ENCODE measurements at regions not wholly inside any gene's neighbourhood (a gene's known extent, or its start where the extent isn't known, plus 50 kb on each side); places are given as distances from the start of the nearest gene placed in this dataset.

DNA sequence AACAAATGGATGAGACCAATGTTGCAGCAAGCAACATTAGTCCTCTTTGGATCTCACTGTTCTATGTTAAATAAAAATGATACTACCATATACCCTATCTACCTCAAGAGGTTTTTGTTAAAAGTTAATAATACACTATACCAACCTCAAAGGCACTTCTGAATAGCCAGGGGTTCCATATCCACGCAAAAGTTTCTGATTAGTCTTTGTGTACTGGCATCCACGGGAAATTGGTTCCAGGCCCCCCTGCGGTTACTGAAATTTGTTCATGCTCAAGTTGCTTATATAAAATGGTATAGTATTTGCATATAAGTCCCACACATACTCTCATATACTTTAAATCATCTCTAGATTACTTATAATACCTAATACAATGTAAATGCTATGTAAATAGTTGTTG, 585.7 kb downstream of the INSC start:
- Histone ChIP-seq H3K9me3 (ENCODE audit: low read length) (no peaks in the 10 kb centered on the region), H3K4me2 (ENCODE audit: low read depth, low read length, poor library complexity, severe bottlenecking) (no peak overlapping the region), H3K36me3 (ENCODE audit: insufficient read depth, low read length) (no peaks in the 10 kb centered on the region), H3K4me1 (ENCODE audit: low read length) (no peaks in the 10 kb centered on the region), H3K4me3 (ENCODE audit: low read length) (no peak overlapping the region), H3K9me2 (replicated peaks; ENCODE audit: insufficient read depth, low read length) (no peaks in the 10 kb centered on the region), H2AFZ (ENCODE audit: low read length) (no peak overlapping the region), H3K27me3 (ENCODE audit: low read length) (no peaks in the 10 kb centered on the region), H4K20me1 (ENCODE audit: insufficient read depth, low read depth, low read length) (no peaks in the 10 kb centered on the region), H3K79me2 (ENCODE audit: low read length) (no peaks in the 10 kb centered on the region), H3K9ac (ENCODE audit: low read length) (no peak overlapping the region), H3K27ac (ENCODE audit: low read length) (no peak overlapping the region)
- no peak for DNase-seq

- Histone ChIP-seq H3K79me2 (ENCODE audit: low read length) (no peaks in the 10 kb centered on the region), H3K4me1 (ENCODE audit: low read length) (no peaks in the 10 kb centered on the region), H3K9me3 (ENCODE audit: low read length) (no peaks in the 10 kb centered on the region), H3K4me3 (ENCODE audit: low read length) (no peak overlapping the region), H4K20me1 (ENCODE audit: insufficient read depth, low read depth, low read length) (no peaks in the 10 kb centered on the region), H3K27me3 (ENCODE audit: low read length) (no peaks in the 10 kb centered on the region; the same call in 1 of the 2 replicates), H3K9me2 (replicated peaks; ENCODE audit: insufficient read depth, low read length) (no peaks in the 10 kb centered on the region), H3K36me3 (ENCODE audit: insufficient read depth, low read length) (no peaks in the 10 kb centered on the region), H3K9ac (ENCODE audit: low read length) (no peak overlapping the region), H3K27ac (ENCODE audit: low read length) (no peak overlapping the region), H2AFZ (ENCODE audit: low read length) (no peak overlapping the region), H3K4me2 (ENCODE audit: low read depth, low read length, poor library complexity, severe bottlenecking) (no peak overlapping the region)
- no peak for DNase-seq
Observed at GRCh38 chr11:15704064-15704463, 589.3 kb downstream of the INSC start.

DNA sequence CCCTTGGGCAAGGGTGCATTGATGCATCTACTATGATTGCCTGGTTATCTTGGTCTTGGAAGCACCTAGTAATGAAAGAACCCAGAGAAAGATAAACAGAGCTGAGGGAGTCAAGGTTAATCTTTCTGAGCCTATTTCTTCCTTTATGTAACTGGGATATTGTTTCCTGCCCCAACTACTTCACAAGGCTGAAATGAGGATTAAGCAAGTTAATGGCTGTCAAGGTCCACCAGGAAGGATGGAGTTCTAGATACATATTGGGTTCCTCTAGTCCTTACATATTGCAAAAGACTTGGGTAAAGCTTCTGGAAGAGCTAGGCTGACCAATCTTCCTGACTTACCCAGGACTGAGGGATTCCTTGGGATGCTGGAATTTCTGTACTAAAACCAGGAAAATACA, 589.8 kb downstream of the INSC start:
- no peaks in the 10 kb centered on the region; the same call in 1 of the 2 replicates for H3K27me3 ChIP-seq (ENCODE audit: low read length)
- no peaks in the 10 kb centered on the region for H3K79me2 ChIP-seq (ENCODE audit: low read length)
- H3K9ac ChIP-seq (ENCODE audit: low read length), result no peak overlapping the region
- H2AFZ ChIP-seq (ENCODE audit: low read length), result no peak overlapping the region
- no peak overlapping the region for H3K4me2 ChIP-seq (ENCODE audit: low read depth, low read length, poor library complexity, severe bottlenecking)
- H3K4me3 ChIP-seq (ENCODE audit: low read length), result no peak overlapping the region
- H3K27ac ChIP-seq (ENCODE audit: low read length), result no peak overlapping the region
- no peaks in the 10 kb centered on the region for H4K20me1 ChIP-seq (ENCODE audit: insufficient read depth, low read depth, low read length)
- no peaks in the 10 kb centered on the region for H3K4me1 ChIP-seq (ENCODE audit: low read length)
- DNase-seq, result no peak
- no peaks in the 10 kb centered on the region for H3K9me3 ChIP-seq (ENCODE audit: low read length)
- no peaks in the 10 kb centered on the region for H3K9me2 ChIP-seq (replicated peaks; ENCODE audit: insufficient read depth, low read length)
- no peaks in the 10 kb centered on the region for H3K36me3 ChIP-seq (ENCODE audit: insufficient read depth, low read length)

GRCh38 chr11:15705891-15706290, 591.2 kb downstream of the INSC start:
- H3K9ac ChIP-seq (ENCODE audit: low read length), result no peak overlapping the region
- H3K27me3 ChIP-seq (ENCODE audit: low read length), result no peaks in the 10 kb centered on the region; the same call in 1 of the 2 replicates
- no peaks in the 10 kb centered on the region for H4K20me1 ChIP-seq (ENCODE audit: insufficient read depth, low read depth, low read length)
- H2AFZ ChIP-seq (ENCODE audit: low read length), result no peak overlapping the region
- H3K4me1 ChIP-seq (ENCODE audit: low read length), result no peaks in the 10 kb centered on the region
- no peak for DNase-seq
- H3K36me3 ChIP-seq (ENCODE audit: insufficient read depth, low read length), result no peaks in the 10 kb centered on the region
- no peaks in the 10 kb centered on the region for H3K79me2 ChIP-seq (ENCODE audit: low read length)
- H3K4me2 ChIP-seq (ENCODE audit: low read depth, low read length, poor library complexity, severe bottlenecking), result no peak overlapping the region
- no peaks in the 10 kb centered on the region for H3K9me3 ChIP-seq (ENCODE audit: low read length)
- no peak overlapping the region for H3K27ac ChIP-seq (ENCODE audit: low read length)
- no peaks in the 10 kb centered on the region for H3K9me2 ChIP-seq (replicated peaks; ENCODE audit: insufficient read depth, low read length)
- no peak overlapping the region for H3K4me3 ChIP-seq (ENCODE audit: low read length)

DNA sequence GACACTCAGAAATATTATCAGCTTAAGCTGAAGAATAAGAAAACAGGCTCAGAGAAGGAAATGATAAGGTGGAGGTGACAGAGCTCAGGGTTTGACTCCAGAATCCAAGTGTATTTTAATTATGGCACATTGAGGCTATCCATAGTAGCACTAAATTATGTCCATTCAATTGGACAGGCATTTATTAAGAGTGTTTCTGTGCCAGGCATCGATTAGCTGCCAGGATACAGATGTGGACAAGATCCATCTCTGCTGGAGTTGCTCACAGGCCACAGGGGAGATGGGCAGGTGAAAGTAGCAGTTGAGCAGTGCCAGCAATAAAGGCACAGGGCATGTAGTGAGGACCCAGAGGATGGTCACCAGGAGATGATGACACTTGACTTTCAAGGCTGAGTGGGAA, 592.5 kb downstream of the INSC start:
- DNase-seq, result no peak

GRCh38 chr11:15707971-15708370, 593.2 kb downstream of the INSC start:
- Histone ChIP-seq H3K27me3 (ENCODE audit: low read length) (no peaks in the 10 kb centered on the region; the same call in 1 of the 2 replicates), H3K4me2 (ENCODE audit: low read depth, low read length, poor library complexity, severe bottlenecking) (no peak overlapping the region), H2AFZ (ENCODE audit: low read length) (no peak overlapping the region), H3K4me1 (ENCODE audit: low read length) (no peaks in the 10 kb centered on the region), H3K4me3 (ENCODE audit: low read length) (no peak overlapping the region), H3K9me3 (ENCODE audit: low read length) (no peaks in the 10 kb centered on the region), H4K20me1 (ENCODE audit: insufficient read depth, low read depth, low read length) (no peaks in the 10 kb centered on the region), H3K79me2 (ENCODE audit: low read length) (no peaks in the 10 kb centered on the region), H3K9ac (ENCODE audit: low read length) (no peak overlapping the region), H3K9me2 (replicated peaks; ENCODE audit: insufficient read depth, low read length) (no peaks in the 10 kb centered on the region), H3K27ac (ENCODE audit: low read length) (no peak overlapping the region), H3K36me3 (ENCODE audit: insufficient read depth, low read length) (no peaks in the 10 kb centered on the region)
- no peak for DNase-seq

More for the DNA sequence above, 592.5 kb downstream of the INSC start:
- Histone ChIP-seq H2AFZ (ENCODE audit: low read length) (no peak overlapping the region), H3K4me2 (ENCODE audit: low read depth, low read length, poor library complexity, severe bottlenecking) (no peak overlapping the region), H3K27ac (ENCODE audit: low read length) (no peak overlapping the region), H3K9me2 (replicated peaks; ENCODE audit: insufficient read depth, low read length) (no peaks in the 10 kb centered on the region), H3K4me1 (ENCODE audit: low read length) (no peaks in the 10 kb centered on the region), H4K20me1 (ENCODE audit: insufficient read depth, low read depth, low read length) (no peaks in the 10 kb centered on the region), H3K9ac (ENCODE audit: low read length) (no peak overlapping the region), H3K36me3 (ENCODE audit: insufficient read depth, low read length) (no peaks in the 10 kb centered on the region), H3K9me3 (ENCODE audit: low read length) (no peaks in the 10 kb centered on the region), H3K27me3 (ENCODE audit: low read length) (no peaks in the 10 kb centered on the region; the same call in 1 of the 2 replicates), H3K4me3 (ENCODE audit: low read length) (no peak overlapping the region), H3K79me2 (ENCODE audit: low read length) (no peaks in the 10 kb centered on the region)

DNA sequence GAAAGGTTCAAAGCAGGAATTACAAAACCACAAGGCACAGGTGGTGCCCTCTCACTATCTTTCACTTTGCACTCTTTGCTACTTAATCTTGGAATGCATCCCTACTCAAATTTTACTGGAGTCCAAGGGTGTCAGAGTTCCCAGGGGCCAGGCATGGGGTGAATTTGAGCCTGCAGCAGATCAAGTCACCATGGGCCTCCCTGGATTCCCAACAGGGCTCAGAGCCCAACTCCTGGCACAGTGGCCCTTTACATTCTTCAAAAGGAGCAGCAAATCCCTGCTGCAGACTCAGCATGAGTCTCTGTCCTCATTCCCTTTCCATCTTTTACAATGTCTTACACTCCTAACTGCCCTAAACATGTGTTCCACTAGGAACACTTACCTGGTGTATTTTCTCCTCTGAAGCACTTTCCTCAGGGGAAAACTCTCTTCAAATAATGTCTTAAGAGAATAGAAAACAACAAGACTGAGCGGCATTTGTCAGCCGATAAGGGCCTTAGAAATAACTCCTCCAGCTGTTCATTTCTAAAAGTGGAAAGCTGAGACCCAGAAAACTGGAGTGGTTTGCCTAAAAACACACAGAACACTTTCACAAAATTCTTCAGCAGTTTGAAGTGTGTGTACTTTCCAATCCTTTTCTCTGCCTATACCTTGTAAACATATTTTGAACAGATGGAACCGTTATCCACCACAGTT, 596.0 kb downstream of the INSC start:
- Histone ChIP-seq H2AFZ (ENCODE audit: low read length) (no peak overlapping the region), H3K36me3 (ENCODE audit: insufficient read depth, low read length) (no peaks in the 10 kb centered on the region), H3K79me2 (ENCODE audit: low read length) (no peaks in the 10 kb centered on the region), H4K20me1 (ENCODE audit: insufficient read depth, low read depth, low read length) (no peaks in the 10 kb centered on the region), H3K9ac (ENCODE audit: low read length) (no peak overlapping the region), H3K27ac (ENCODE audit: low read length) (no peak overlapping the region), H3K9me2 (replicated peaks; ENCODE audit: insufficient read depth, low read length) (0 out of 2 replicates have a peak, but pooled peaks cover 3% of the 10 kb centered on the region), H3K4me3 (ENCODE audit: low read length) (no peak overlapping the region), H3K9me3 (ENCODE audit: low read length) (no peaks in the 10 kb centered on the region), H3K4me2 (ENCODE audit: low read depth, low read length, poor library complexity, severe bottlenecking) (no peak overlapping the region), H3K4me1 (ENCODE audit: low read length) (no peaks in the 10 kb centered on the region), H3K27me3 (ENCODE audit: low read length) (no peaks in the 10 kb centered on the region; the same call in 1 of the 2 replicates)
- DNase-seq, result no peak

DNA sequence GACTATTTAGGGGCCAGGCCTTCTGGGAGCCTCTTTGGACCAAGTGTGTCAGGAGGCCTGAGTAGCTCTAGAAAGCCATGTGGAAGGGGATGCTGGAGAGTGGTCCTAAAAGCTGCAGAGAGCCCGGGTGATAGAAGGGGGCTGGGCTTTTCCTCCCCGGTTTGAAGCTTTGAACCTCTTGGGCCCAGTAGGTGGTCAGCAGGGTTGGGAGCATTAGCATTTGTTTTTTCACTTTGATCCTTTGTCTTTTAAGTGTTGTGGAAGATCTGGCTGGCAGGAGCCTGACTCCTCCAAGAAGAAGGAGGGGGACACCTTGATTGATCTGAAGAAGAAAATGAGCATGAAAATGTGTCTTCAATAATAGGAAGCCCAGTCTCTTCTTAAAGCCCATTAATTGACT, 596.6 kb downstream of the INSC start:
- no peaks in the 10 kb centered on the region for H3K36me3 ChIP-seq (ENCODE audit: insufficient read depth, low read length)
- H3K9me2 ChIP-seq (replicated peaks; ENCODE audit: insufficient read depth, low read length), result 0 out of 2 replicates have a peak, but pooled peaks cover 3% of the 10 kb centered on the region
- DNase-seq, result no peak
- no peaks in the 10 kb centered on the region for H3K4me1 ChIP-seq (ENCODE audit: low read length)
- no peak overlapping the region for H3K4me2 ChIP-seq (ENCODE audit: low read depth, low read length, poor library complexity, severe bottlenecking)
- H3K9me3 ChIP-seq (ENCODE audit: low read length), result no peaks in the 10 kb centered on the region
- H3K79me2 ChIP-seq (ENCODE audit: low read length), result no peaks in the 10 kb centered on the region
- H3K27ac ChIP-seq (ENCODE audit: low read length), result no peak overlapping the region
- H2AFZ ChIP-seq (ENCODE audit: low read length), result no peak overlapping the region
- no peak overlapping the region for H3K9ac ChIP-seq (ENCODE audit: low read length)
- no peaks in the 10 kb centered on the region; the same call in 1 of the 2 replicates for H3K27me3 ChIP-seq (ENCODE audit: low read length)
- no peak overlapping the region for H3K4me3 ChIP-seq (ENCODE audit: low read length)
- H4K20me1 ChIP-seq (ENCODE audit: insufficient read depth, low read depth, low read length), result no peaks in the 10 kb centered on the region
